ENCODE measurements at regions not wholly inside any gene's neighbourhood (a gene's known extent, or its start where the extent isn't known, plus 50 kb on each side); places are given as distances from the start of the nearest gene placed in this dataset.

GRCh38 chr2:12330916-12331315 is 385.8 kb upstream of the TRIB2 start:
- intact Hi-C loops (cut with DNase I) = loop anchor here in 1 of 10 donors (10.0 kb wide), 1 partner anchor 466 kb away; no protein-coding TSS in a partner anchor
- no peaks in the 10 kb centered on the region for H3K36me3 ChIP-seq
- WGBS, 4 donors = 94 to 97% (median 96%) methylated on average over 3 of the region's 3 CpGs
- no peak overlapping the region for H3K27ac ChIP-seq
- H3K4me3 ChIP-seq = no peak overlapping the region
- no peak for ATAC-seq
- H3K27me3 ChIP-seq = no peaks in the 10 kb centered on the region
- no peaks in the 10 kb centered on the region for H3K9me3 ChIP-seq
- TF ChIP-seq POLR2A (IDR thresholded peaks at IDR 0.05) (no peak), CTCF (IDR thresholded peaks at IDR 0.05) (no peak)
- no peak for DNase-seq
- no peaks in the 10 kb centered on the region for H3K4me1 ChIP-seq

DNA sequence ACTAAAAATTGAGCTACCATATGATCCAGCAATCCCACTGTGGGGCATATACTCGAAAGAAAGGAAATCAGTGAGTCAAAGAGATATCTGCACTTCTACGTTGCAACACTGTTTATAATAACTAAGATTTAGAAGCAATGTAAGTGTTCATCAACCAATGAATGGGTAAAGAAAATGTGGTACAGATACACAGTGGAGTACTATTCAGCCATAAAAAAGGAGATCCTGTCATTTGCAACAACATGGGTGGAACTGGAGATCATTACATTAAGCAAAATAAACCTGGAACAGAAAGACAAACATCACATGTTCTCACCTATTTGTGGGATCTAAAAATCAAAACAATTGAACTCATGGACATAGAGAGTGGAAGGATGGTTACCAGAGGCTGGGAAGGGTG is 385.0 kb upstream of the TRIB2 start:
- intact Hi-C loops (cut with DNase I) = loop anchor here in 1 of 10 donors (10.0 kb wide), 1 partner anchor 467 kb away; no protein-coding TSS in a partner anchor
- H3K27me3 ChIP-seq = no peaks in the 10 kb centered on the region
- no peaks in the 10 kb centered on the region for H3K4me1 ChIP-seq
- ATAC-seq (no peak), DNase-seq (no peak)
- WGBS, 4 donors = 91 to 97% (median 96%) methylated on average over 2 of the region's 2 CpGs
- no peaks in the 10 kb centered on the region for H3K36me3 ChIP-seq
- H3K4me3 ChIP-seq = no peak overlapping the region
- H3K27ac ChIP-seq = no peak overlapping the region
- TF ChIP-seq CTCF (IDR thresholded peaks at IDR 0.05) (no peak), POLR2A (IDR thresholded peaks at IDR 0.05) (no peak)
- H3K9me3 ChIP-seq = no peaks in the 10 kb centered on the region

- DNase-seq (no peak), ATAC-seq (no peak)
- Histone ChIP-seq H3K4me3 (no peak overlapping the region), H3K27me3 (no peaks in the 10 kb centered on the region), H3K27ac (no peak overlapping the region), H3K36me3 (no peaks in the 10 kb centered on the region), H3K9me3 (no peaks in the 10 kb centered on the region), H3K4me1 (no peaks in the 10 kb centered on the region)
- intact Hi-C loops (cut with DNase I) = loop anchor here in 1 of 10 donors (10.0 kb wide), 1 partner anchor 468 kb away; no protein-coding TSS in a partner anchor
- TF ChIP-seq POLR2A (IDR thresholded peaks at IDR 0.05) = no peak
- no peak for TF ChIP-seq CTCF (IDR thresholded peaks at IDR 0.05)
- WGBS, 4 donors = 66 to 84% (median 74%) methylated on average over 2 of the region's 2 CpGs
These were observed 383.4 kb upstream of the TRIB2 start for GRCh38 chr2:12333293-12333692.

DNA sequence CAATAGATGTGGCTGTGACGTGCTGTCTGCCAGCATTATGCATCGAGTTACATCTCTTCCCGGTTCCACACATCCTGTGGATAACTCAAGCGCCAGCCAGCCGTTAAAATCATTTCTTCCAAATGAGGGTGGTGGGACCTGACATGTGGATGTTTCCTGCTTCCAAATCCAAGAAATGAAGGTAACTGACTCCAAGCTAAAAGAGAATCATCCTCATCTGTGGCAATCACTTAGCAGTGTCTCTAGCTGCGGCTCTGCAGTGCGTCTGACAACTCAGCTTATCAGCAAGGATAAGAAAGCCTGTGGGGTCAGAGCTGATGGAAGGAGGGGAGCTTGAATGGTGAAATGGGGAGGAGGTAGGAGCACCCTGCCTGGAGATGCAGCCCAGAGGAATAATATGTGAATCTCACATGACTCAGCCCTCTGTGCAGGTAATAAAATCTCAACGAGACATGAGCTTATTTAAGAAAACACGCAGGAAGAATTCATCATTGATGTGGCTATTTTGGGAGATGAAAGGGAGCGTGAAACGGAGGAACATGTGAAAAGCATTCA is 382.2 kb upstream of the TRIB2 start:
- no peaks in the 10 kb centered on the region for H3K36me3 ChIP-seq
- H3K4me3 ChIP-seq = no peak overlapping the region
- intact Hi-C loops (cut with DNase I) = loop anchor here in 1 of 10 donors (10.0 kb wide), 1 partner anchor 470 kb away; no protein-coding TSS in a partner anchor
- WGBS, 4 donors = 39 to 49% (median 47%) methylated on average over 11 of the region's 11 CpGs
- peaks cover 0 to 4% (median 0%) of the 10 kb centered on the region in 12 donors for H3K4me1 ChIP-seq
- TF ChIP-seq CTCF (IDR thresholded peaks at IDR 0.05) = no peak
- no peak for TF ChIP-seq POLR2A (IDR thresholded peaks at IDR 0.05)
- no peak for DNase-seq
- no peaks in the 10 kb centered on the region for H3K27me3 ChIP-seq
- ATAC-seq = no peak
- no peak overlapping the region for H3K27ac ChIP-seq
- no peaks in the 10 kb centered on the region for H3K9me3 ChIP-seq
